H1 (cell line): ENCODE measurements at regions not wholly inside any gene's neighbourhood (a gene's known extent, or its start where the extent isn't known, plus 50 kb on each side); places are given as distances from the start of the nearest gene placed in this dataset.

Experiments used
- SP2 ChIP-seq: IDR thresholded peaks from 2 replicates; pipeline ENCODE4 v1.6.1; 2012; ENCODE audit warnings: mild to moderate bottlenecking, low read length, inconsistent platforms
- TEAD4 ChIP-seq: IDR thresholded peaks from 2 replicates; pipeline ENCODE4 v1.6.1; 2012; ENCODE audit warnings: low read depth, low read length, inconsistent platforms, mixed read lengths
- TF ChIP-seq, protein P1 (sequence below): fragments of 300-600 bp; sonication (generic); IDR thresholded peaks from 2 replicates; pipeline ENCODE4 v1.7.1; 2012; ENCODE audit warnings: low read length, moderate library complexity, mild to moderate bottlenecking, inconsistent platforms; ENCODE audit not compliant: insufficient replicate concordance

- TF ChIP-seq, protein P1, sequence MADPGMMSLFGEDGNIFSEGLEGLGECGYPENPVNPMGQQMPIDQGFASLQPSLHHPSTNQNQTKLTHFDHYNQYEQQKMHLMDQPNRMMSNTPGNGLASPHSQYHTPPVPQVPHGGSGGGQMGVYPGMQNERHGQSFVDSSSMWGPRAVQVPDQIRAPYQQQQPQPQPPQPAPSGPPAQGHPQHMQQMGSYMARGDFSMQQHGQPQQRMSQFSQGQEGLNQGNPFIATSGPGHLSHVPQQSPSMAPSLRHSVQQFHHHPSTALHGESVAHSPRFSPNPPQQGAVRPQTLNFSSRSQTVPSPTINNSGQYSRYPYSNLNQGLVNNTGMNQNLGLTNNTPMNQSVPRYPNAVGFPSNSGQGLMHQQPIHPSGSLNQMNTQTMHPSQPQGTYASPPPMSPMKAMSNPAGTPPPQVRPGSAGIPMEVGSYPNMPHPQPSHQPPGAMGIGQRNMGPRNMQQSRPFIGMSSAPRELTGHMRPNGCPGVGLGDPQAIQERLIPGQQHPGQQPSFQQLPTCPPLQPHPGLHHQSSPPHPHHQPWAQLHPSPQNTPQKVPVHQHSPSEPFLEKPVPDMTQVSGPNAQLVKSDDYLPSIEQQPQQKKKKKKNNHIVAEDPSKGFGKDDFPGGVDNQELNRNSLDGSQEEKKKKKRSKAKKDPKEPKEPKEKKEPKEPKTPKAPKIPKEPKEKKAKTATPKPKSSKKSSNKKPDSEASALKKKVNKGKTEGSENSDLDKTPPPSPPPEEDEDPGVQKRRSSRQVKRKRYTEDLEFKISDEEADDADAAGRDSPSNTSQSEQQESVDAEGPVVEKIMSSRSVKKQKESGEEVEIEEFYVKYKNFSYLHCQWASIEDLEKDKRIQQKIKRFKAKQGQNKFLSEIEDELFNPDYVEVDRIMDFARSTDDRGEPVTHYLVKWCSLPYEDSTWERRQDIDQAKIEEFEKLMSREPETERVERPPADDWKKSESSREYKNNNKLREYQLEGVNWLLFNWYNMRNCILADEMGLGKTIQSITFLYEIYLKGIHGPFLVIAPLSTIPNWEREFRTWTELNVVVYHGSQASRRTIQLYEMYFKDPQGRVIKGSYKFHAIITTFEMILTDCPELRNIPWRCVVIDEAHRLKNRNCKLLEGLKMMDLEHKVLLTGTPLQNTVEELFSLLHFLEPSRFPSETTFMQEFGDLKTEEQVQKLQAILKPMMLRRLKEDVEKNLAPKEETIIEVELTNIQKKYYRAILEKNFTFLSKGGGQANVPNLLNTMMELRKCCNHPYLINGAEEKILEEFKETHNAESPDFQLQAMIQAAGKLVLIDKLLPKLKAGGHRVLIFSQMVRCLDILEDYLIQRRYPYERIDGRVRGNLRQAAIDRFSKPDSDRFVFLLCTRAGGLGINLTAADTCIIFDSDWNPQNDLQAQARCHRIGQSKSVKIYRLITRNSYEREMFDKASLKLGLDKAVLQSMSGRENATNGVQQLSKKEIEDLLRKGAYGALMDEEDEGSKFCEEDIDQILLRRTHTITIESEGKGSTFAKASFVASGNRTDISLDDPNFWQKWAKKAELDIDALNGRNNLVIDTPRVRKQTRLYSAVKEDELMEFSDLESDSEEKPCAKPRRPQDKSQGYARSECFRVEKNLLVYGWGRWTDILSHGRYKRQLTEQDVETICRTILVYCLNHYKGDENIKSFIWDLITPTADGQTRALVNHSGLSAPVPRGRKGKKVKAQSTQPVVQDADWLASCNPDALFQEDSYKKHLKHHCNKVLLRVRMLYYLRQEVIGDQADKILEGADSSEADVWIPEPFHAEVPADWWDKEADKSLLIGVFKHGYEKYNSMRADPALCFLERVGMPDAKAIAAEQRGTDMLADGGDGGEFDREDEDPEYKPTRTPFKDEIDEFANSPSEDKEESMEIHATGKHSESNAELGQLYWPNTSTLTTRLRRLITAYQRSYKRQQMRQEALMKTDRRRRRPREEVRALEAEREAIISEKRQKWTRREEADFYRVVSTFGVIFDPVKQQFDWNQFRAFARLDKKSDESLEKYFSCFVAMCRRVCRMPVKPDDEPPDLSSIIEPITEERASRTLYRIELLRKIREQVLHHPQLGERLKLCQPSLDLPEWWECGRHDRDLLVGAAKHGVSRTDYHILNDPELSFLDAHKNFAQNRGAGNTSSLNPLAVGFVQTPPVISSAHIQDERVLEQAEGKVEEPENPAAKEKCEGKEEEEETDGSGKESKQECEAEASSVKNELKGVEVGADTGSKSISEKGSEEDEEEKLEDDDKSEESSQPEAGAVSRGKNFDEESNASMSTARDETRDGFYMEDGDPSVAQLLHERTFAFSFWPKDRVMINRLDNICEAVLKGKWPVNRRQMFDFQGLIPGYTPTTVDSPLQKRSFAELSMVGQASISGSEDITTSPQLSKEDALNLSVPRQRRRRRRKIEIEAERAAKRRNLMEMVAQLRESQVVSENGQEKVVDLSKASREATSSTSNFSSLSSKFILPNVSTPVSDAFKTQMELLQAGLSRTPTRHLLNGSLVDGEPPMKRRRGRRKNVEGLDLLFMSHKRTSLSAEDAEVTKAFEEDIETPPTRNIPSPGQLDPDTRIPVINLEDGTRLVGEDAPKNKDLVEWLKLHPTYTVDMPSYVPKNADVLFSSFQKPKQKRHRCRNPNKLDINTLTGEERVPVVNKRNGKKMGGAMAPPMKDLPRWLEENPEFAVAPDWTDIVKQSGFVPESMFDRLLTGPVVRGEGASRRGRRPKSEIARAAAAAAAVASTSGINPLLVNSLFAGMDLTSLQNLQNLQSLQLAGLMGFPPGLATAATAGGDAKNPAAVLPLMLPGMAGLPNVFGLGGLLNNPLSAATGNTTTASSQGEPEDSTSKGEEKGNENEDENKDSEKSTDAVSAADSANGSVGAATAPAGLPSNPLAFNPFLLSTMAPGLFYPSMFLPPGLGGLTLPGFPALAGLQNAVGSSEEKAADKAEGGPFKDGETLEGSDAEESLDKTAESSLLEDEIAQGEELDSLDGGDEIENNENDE: no peak
- no peak for TF ChIP-seq SP2
- no peak for TF ChIP-seq TEAD4
These were observed 794.4 kb upstream of the TMPRSS15 start (continued) for GRCh38 chr21:19197950-19198349.
